GM18517 (cell line): ENCODE measurements at regions not wholly inside any gene's neighbourhood (a gene's known extent, or its start where the extent isn't known, plus 50 kb on each side); places are given as distances from the start of the nearest gene placed in this dataset.
"Not testable (repeated sequence)": the region's sequence is repeated elsewhere in the genome, so short reads cannot be mapped to it uniquely, and the experiment has no call there.

ENCODE experiments used
- ATAC-seq: cut with Tn5 transposase; IDR thresholded peaks from one replicate; pipeline ENCODE4 v1.9.1; 2021; ENCODE audit warnings: mild to moderate bottlenecking, moderate library complexity; ENCODE audit not compliant: unreplicated experiment

DNA sequence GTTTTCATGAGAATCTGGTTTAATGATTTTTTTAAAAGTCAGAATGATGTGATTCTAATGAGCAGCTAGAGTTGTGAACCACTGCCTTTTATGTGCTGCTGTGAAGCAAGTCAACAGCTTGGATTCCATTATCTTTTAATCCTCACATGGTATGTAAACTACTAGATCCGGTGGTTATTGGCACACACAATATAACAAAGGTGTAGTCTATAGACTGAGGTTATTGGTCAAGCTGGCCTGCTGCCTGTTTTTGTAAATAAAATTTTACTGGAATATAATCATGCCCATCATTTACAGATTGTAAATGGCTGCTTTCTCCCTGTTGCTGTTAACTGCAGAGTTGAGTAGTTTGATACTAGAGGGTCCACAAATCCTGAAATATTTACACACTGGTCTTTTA, 103.1 kb downstream of the OTOL1 start:
- ATAC-seq, result no peak

DNA sequence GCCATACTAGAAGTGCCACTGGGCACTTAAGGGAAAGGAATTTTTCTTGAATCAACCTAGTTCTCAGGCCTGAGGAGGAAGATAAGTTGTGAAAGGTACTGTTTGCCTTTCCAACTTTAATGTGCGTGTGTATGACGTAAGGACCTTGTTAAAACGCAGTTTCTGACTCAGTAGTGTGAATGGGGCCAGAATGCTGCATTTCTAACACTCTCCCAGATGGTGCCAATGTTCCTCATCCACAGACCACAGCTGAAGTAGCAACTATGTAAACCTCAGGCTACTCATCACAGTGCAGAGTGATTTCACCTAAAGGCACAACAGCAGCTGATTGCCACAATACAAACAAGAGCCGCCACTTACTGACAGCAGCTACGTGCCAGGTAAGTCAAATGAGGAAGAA, 103.6 kb downstream of the OTOL1 start:
- ATAC-seq, result no peak

- no peak for ATAC-seq
Measured at GRCh38 chr3:161602475-161602874, 105.9 kb downstream of the OTOL1 start.

GRCh38 chr3:161602918-161603317, 106.3 kb downstream of the OTOL1 start:
- no peak for ATAC-seq

- no peak for ATAC-seq
Measured at GRCh38 chr3:161607056-161607455, 110.4 kb downstream of the OTOL1 start.

DNA sequence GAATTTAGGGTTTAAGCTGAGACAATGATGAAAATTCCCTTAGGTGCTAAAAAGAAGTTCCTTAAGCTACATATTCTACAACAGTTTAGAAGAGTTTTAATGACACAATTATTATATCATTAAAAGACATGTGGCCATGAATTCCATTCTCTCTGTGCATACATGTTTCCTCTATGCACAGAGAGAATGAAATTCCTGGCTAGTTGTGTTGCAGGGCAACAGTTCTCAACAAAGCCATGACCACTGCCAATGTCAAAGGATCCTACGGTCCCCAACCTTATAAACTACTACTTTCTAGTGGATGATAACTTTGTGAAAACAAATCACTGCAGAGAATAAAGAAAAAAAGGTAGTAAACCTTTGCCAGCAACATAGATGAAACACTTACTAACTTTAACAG, 122.7 kb downstream of the OTOL1 start:
- no peak for ATAC-seq

DNA sequence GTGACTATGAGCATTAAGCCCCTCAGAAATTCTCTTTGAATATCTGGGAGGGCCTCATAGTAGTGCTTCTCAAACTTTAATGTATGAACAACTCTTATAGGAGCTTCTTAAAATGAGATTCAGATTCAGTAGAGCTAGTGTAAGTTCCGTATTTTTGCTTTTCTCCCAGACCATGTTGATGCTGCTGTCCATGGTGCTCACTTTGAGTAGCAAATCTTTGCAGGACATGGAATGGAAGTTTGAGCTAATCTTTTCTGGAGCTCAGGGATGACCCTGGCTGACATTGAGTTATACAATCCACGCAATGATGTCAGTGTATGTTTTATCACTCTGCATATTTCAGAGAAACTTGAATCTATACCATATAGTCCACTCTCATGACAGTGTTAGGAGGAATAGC, 134.2 kb downstream of the OTOL1 start:
- no peak for ATAC-seq

GRCh38 chr3:161631536-161631935, 134.9 kb downstream of the OTOL1 start:
- no peak for ATAC-seq

GRCh38 chr3:161637559-161637958, 141.0 kb downstream of the OTOL1 start:
- ATAC-seq, result no peak

DNA sequence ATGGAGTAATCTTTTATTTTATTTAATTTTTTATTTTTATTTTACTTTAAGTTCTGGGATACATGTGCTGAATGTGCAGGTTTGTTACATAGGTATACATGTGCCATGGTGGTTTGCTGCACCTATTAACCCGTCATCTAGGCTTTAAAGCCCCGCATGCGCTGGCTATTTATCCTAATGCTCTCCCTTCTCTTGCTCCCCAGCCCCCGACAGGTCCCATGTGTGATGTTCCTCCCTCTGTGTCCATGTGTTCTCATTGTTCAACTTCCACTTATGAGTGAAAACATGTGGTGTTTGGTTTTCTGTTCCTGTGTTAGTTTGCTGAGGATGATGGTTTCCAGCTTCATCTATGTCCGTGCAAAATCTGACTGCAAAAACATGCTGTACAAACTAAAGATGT, 142.5 kb downstream of the OTOL1 start:
- ATAC-seq, result not testable (repeated sequence)

DNA sequence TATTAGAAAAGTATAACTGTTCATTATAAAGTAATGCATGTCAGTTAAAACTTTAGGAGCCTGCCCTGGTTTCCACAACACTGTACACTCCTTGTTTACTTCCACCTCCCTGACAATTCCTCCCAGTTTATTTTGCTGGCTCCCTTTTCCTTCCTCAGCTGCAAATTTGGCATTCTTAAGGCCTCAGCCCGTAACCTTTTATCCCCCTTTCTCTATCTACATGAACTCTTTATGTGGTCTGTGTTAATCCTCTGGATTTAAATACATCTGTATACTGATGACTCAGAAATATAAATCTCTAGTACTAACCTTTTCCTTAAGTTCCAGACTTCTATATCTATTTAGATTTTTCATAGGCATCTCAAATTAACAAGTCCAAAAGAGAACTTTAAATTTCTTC, 143.6 kb downstream of the OTOL1 start:
- no peak for ATAC-seq

DNA sequence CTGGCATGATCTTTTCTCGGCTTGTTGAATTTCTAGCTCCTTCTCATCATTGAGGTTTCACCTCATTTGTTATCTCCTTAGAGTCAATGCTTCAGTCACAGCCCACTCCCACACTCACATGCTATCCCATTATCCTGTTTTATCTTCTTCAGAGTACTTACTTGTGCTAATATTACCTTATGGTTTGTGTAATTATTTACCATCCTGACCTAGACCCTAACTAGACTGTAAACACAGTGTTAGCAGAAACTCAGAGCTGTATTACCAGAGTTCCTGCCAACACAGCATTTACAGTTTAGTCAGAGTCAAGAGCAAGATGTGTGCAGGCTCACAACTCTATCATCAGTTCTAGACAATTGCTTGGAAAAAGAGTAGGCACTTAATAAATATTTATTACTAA, 144.7 kb downstream of the OTOL1 start:
- no peak for ATAC-seq

DNA sequence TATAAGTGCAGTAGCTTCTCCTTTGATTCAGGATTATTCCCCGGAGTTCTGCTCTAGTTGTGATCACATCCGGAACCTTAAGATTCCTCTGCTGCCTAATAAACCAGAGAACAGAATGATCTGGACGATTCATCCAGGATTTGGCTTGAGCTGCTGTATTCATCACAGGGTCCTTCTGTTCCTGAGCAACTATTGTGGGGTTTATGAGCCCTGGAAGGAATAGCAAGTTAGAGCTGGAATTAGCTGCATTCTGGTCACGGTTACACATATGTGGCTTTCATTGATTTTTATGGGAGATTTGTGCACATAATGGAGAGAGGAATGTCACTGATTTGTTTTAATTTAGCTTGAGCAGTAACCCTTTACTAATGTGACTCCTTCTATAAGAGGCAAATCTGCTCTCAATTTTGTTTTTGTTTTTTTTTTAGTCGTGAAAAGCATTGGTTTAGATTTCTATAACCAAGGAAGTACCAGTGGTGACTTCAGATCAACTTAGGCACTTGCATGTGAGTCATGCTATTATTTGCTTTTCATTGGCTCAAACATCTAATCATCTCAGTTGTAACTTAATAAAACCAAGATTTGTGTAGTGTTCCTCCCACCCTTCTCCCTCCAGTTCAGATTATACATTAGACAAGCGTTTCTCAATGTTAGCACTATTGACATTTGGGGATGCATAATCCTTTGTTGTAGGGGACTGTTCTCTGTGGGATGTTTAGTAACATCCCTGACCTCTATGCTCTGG, 148.5 kb downstream of the OTOL1 start:
- no peak for ATAC-seq

DNA sequence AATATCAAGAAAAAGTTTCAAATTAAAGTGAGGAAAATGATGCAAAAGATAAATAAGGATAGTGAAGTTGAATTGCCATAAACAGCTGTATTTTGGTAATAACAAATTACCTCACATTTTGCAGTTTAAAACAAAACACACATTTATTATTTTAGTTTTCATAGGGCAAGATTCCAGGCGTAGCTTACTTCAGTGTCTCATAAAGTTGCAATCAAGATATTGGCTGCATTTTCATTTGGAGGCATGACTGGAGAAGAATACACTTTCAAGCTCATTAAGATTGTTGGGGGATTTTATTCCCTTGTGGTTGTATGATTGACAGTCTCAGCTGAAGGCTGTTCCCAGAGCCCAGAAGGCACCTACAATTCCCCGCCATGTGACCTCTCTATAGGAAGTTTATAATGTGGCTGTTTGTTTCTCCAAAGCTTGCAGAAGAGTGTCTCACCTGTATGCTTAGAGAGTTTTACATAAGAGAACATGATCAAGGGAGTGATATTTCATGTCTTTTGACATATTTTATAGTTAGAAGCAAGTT, 151.4 kb downstream of the OTOL1 start:
- ATAC-seq, result no peak

- no peak for ATAC-seq
Measured at GRCh38 chr3:161649900-161650484, 153.4 kb downstream of the OTOL1 start.

- no peak for ATAC-seq
Measured at GRCh38 chr3:161657786-161658185, 161.2 kb downstream of the OTOL1 start.

DNA sequence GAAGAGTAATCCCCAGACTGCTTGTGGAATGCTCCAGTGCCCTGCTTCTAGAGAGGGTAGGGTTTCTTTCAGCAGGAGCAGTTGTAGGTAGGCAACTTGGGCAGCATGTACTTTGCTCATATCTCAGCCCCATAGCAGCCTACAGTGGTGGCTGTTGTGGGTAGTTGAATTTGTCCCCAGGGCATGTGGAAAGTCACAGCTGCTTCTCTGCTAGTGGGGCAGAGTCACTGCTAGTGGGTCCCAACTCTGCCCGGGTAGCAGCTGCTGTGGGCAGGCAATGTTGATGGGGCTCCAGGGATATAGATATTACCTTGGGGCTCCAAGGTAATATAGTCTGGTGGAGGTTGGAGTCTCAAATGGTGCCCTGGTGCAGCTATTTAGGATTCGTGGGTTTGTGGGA, 174.5 kb downstream of the OTOL1 start:
- no peak for ATAC-seq

DNA sequence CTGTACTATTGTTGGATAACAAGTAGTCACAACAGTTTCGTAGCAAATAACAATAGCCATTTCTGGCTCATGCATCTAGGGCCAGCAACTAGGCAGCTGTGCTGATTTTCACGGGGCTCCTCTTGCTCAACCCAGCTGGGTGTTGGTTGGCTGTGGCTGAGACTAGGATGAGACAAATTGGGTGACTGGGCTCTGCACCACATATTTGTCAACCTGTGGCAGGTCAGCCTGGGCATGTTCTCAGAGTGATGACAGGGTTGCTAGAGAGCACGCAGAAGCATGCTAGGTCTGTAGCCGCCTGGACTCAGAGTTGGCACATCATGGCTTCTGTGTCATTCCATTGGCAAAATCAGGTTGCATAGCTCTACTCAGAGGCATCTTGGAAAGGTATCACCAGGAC, 175.9 kb downstream of the OTOL1 start:
- ATAC-seq, result no peak

DNA sequence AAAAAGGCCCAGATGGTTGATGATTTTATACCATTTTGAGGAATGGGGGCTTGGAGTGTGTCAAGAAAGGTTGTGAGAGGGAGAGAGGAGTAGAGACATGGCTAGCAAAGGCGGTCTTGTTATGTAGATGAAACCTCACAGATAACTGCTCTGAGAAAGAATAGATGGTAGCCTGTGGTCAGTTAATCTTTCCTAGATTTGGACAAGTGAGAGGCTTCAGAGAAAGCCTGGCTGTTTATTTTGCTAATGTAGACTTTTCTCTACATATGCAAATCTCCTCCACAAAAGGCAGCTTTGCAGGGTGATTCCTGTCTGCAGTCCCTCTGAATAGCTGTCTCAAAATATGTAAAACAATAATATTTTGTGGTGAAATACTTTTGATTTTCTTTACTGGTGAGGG, 177.3 kb downstream of the OTOL1 start:
- no peak for ATAC-seq

- no peak for ATAC-seq
Measured at GRCh38 chr3:161674402-161674801, 177.8 kb downstream of the OTOL1 start.

DNA sequence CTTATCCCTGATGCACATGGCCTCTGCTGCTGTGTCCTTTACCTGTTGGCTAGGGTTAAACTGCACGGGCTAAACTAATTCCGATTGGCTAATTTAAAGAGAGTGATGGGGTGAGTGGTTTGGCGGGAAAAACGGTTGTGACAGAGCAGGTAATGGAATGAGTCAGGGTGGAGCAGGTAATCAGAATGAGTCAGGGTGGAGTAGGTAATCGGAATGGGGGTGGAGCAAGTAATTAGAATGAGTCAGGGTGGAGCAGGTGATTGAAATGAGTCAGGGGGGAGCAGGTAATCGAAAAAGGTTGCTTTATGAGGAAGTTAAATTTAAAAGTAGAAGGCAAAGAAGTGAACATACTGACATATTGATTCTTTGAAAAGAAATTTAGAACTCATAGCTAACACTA, 185.2 kb downstream of the OTOL1 start:
- ATAC-seq, result not testable (repeated sequence)

- no peak for ATAC-seq
Measured at GRCh38 chr3:161682715-161683114, 186.1 kb downstream of the OTOL1 start.
